HepG2 (cell line): ENCODE measurements at regions not wholly inside any gene's neighbourhood (a gene's known extent, or its start where the extent isn't known, plus 50 kb on each side); places are given as distances from the start of the nearest gene placed in this dataset.
A peak's percentile ranks its signal among the peaks of the same experiment; 100 is the strongest.

Experiments
- ATAC-seq: fragments of 200-7000 bp; cut with Tn5 transposase; 3 replicates; pipeline ENCODE4 v1.9.1; 2020; ENCODE audit warnings: mild to moderate bottlenecking, moderate library complexity
- BruUV-seq: library from RNA; stranded (reverse); fragments of 400-500 nt; replicated peaks from 2 replicates; lab custom pipeline; 2021; lab: Mats Ljungman, UMichigan
- CTCF ChIA-PET: fragments of 300-600 bp; formaldehyde crosslinking; extraction: SDS; loops from one replicate; lab custom pipeline; 2021; ENCODE audit warnings: low total read pairs, inconsistent platforms, low intra/inter-chr PET ratio; lab: Yijun Ruan, JAX
- POLR2A ChIA-PET: fragments of 350-600 bp; sonication (Branson Sonifier 250); formaldehyde crosslinking; loops from one replicate; lab custom pipeline; 2020; ENCODE audit warnings: antibody characterized with exemption, inconsistent platforms; lab: Yijun Ruan, JAX
- DNase-seq: peaks from one replicate; pipeline ENCODE4 v3.0.0-alpha.2; 2015; ENCODE audit warnings: low spot score
- FAIRE-seq: peaks from 3 replicates; lab custom pipeline; 2011; peaks lifted over from hg19 to GRCh38; lab: Jason Lieb, UNC
- H2AFZ ChIP-seq: one replicate; pipeline ENCODE4 v1.6.1; 2011; ENCODE audit warnings: low read length, inconsistent platforms
- H3K27ac ChIP-seq: fragments of 300-600 bp; 3 replicates; pipeline ENCODE4 v1.8.0; 2011; ENCODE audit warnings: mixed run types, mild to moderate bottlenecking, mixed read lengths, low read length, inconsistent platforms; ENCODE audit not compliant: insufficient read depth; ENCODE audit errors: extremely low read length
- H3K27me3 ChIP-seq, 2 experiments: fragments of 200-600 bp in 1 of 2; 2 replicates in 1 of 2; 3 replicates in 1 of 2; pipeline versions ENCODE4 v1.6.0 to v1.8.0; 2011; ENCODE audit warnings: low read length in 2 of 2, mild to moderate bottlenecking in 2 of 2, moderate library complexity in 2 of 2, inconsistent platforms in 1 of 2; ENCODE audit not compliant: insufficient read depth in 2 of 2, control insufficient read depth in 1 of 2
- H3K36me3 ChIP-seq, 2 experiments: fragments of 200-600 bp in 1 of 2; replicated peaks in 1 of 2; 2 replicates in 1 of 2; 3 replicates in 1 of 2; pipeline versions ENCODE4 v1.5.1 to v1.8.0; 2011; ENCODE audit warnings: low read length in 2 of 2, inconsistent platforms in 1 of 2; ENCODE audit not compliant: insufficient read depth in 2 of 2, control insufficient read depth in 1 of 2
- H3K4me1 ChIP-seq: 2 replicates; pipeline ENCODE4 v1.5.1; 2012; ENCODE audit warnings: low read length, inconsistent platforms; ENCODE audit not compliant: insufficient read depth
- H3K4me2 ChIP-seq: 2 replicates; pipeline ENCODE4 v1.6.0; 2011; ENCODE audit warnings: low read depth, low read length, inconsistent platforms
- H3K4me3 ChIP-seq, 3 experiments: fragments of 200-600 bp in 1 of 3; sonication (generic), shearing (Covaris generic) in 1 of 3; replicated peaks in 1 of 3; 2 replicates each; pipeline ENCODE4 v1.5.1; 2011 to 2016; ENCODE audit warnings: low read length in 3 of 3, inconsistent platforms in 2 of 3, low read depth in 2 of 3, mild to moderate bottlenecking in 2 of 3, control low read depth in 1 of 3, mixed read lengths in 1 of 3; ENCODE audit not compliant: insufficient read depth in 1 of 3
- H3K79me2 ChIP-seq: one replicate; pipeline ENCODE4 v1.6.1; 2011; ENCODE audit warnings: low read length, inconsistent platforms; ENCODE audit not compliant: insufficient read depth
- H3K9ac ChIP-seq: 2 replicates; pipeline ENCODE4 v1.6.0; 2011; ENCODE audit warnings: mild to moderate bottlenecking, low read depth, low read length, inconsistent platforms; ENCODE audit not compliant: insufficient read depth
- H3K9me3 ChIP-seq: 2 replicates; pipeline ENCODE4 v1.5.1; 2012; ENCODE audit warnings: mild to moderate bottlenecking, low read length
- H4K20me1 ChIP-seq: 2 replicates; pipeline ENCODE4 v1.6.0; 2011; ENCODE audit warnings: inconsistent platforms, mild to moderate bottlenecking, low read length, moderate library complexity; ENCODE audit not compliant: insufficient read depth
- ATM ChIP-seq: fragments of 450-650 bp; IDR thresholded peaks from 2 replicates; pipeline ENCODE4 v1.7.1; 2017; ENCODE audit warnings: mild to moderate bottlenecking, borderline replicate concordance
- CTCF ChIP-seq: sonication (generic); formaldehyde crosslinking; IDR thresholded peaks from 2 replicates; pipeline ENCODE4 v1.5.0; 2020; ENCODE audit warnings: mild to moderate bottlenecking, missing genetic modification reagents, moderate library complexity
- FOSL2 ChIP-seq: sonication (generic); formaldehyde crosslinking; IDR thresholded peaks from 2 replicates; pipeline ENCODE4 v1.4.0; 2020; ENCODE audit warnings: missing genetic modification reagents
- FOXA1 ChIP-seq, 2 experiments: fragments of 450-650 bp in 1 of 2; sonication (generic) in 1 of 2; formaldehyde crosslinking in 1 of 2; IDR thresholded peaks; 2 replicates each; pipeline versions ENCODE4 v1.4.0 to v1.6.1; 2016 to 2020; ENCODE audit warnings: missing genetic modification reagents in 1 of 2
- HOMEZ ChIP-seq: IDR thresholded peaks from 2 replicates; pipeline ENCODE4 v1.6.1; 2016; ENCODE audit warnings: low read depth
- MAFF ChIP-seq: IDR thresholded peaks from 2 replicates; pipeline ENCODE4 v1.6.1; 2011; ENCODE audit warnings: low read depth, low read length, improper control_type of control experiment
- RAD21 ChIP-seq: fragments of 450-650 bp; formaldehyde crosslinking; IDR thresholded peaks from 2 replicates; pipeline ENCODE4 v1.5.0; 2020; ENCODE audit warnings: mild to moderate bottlenecking
- SMC3 ChIP-seq: IDR thresholded peaks from 2 replicates; pipeline ENCODE4 v1.6.1; 2011; ENCODE audit warnings: low read length, improper control_type of control experiment
- SP1 ChIP-seq, 2 experiments: fragments of 450-650 bp in 1 of 2; sonication (generic) in 1 of 2; formaldehyde crosslinking in 1 of 2; IDR thresholded peaks; 2 replicates each; pipeline versions ENCODE4 v1.4.0 to v1.6.1; 2016 to 2020; ENCODE audit warnings: missing genetic modification reagents in 1 of 2
- STAG1 ChIP-seq: sonication (generic); formaldehyde crosslinking; IDR thresholded peaks from 2 replicates; pipeline ENCODE4 v1.4.0; 2020; ENCODE audit warnings: missing genetic modification reagents
- WGBS: methylation state at CpG from one replicate; pipeline ENCODE4 v1.1.6; 2017; ENCODE audit warnings: low lambda C conversion rate; 5-methylcytosine and 5-hydroxymethylcytosine counted together
- in situ Hi-C: cut with HindIII; loops from 2 replicates; pipeline ENCODE4 v1.10.0; 2017; ENCODE audit warnings: low pct_unique_long_range_greater_than_20kb; ENCODE audit not compliant: extremely low pct_ligation_motif_present
- intact Hi-C: fragments of 100-400 bp; cut with micrococcal nuclease; formaldehyde crosslinking; loops from one replicate; pipeline ENCODE4 v1.10.0; 2022; ENCODE audit not compliant: unreplicated experiment

GRCh38 chr7:80288175-80289122 is 153.8 kb downstream of the GNAI1 start:
- Histone ChIP-seq H2AFZ (no peak overlapping the region), H4K20me1 (no peaks in the 10 kb centered on the region), H3K36me3 (no peaks in the 10 kb centered on the region), H3K9me3 (no peaks in the 10 kb centered on the region), H3K4me2 (no peak overlapping the region), H3K4me3 (no peak overlapping the region), H3K27me3 (no peaks in the 10 kb centered on the region), H3K79me2 (no peaks in the 10 kb centered on the region), H3K9ac (no peak overlapping the region), H3K4me1 (no peaks in the 10 kb centered on the region), H3K27ac (no peak overlapping the region)
- ChIA-PET CTCF (interaction anchor here (1.6 to 1.8 kb wide), 3 partner anchors 154 to 228 kb away, joined by 5 to 8 read pairs (median 8); partner anchors contain the start of gene GNAI1), POLR2A (no interaction called here)
- TF ChIP-seq FOSL2 = 0 out of 2 replicates have a peak, but pooled peaks have one; percentile 12
- 0 out of 2 replicates have a peak, but pooled peaks have one; percentile 5 for TF ChIP-seq MAFF
- TF ChIP-seq SMC3 = peak; percentile 25; the same call in 1 of the 2 replicates
- TF ChIP-seq FOXA1 (IDR thresholded peaks at IDR 0.05) = no peak
- TF ChIP-seq FOXA1 (CRISPR knock-in tag; IDR thresholded peaks at IDR 0.05) = peak; percentile 73
- TF ChIP-seq CTCF (CRISPR knock-in tag) = peak; percentile 52
- TF ChIP-seq SP1 (IDR thresholded peaks at IDR 0.05) = no peak
- no peak for TF ChIP-seq SP1 (CRISPR knock-in tag; IDR thresholded peaks at IDR 0.05)
- peak; percentile 68 for TF ChIP-seq STAG1 (CRISPR knock-in tag)
- no peak for TF ChIP-seq ATM
- peak; percentile 33; the same call in 1 of the 2 replicates for TF ChIP-seq RAD21 (CRISPR knock-in tag)
- TF ChIP-seq HOMEZ (CRISPR knock-in tag) = no peak
- intact Hi-C loops = loop anchor here (1.0 kb wide), 3 partner anchors 154 to 228 kb away; partner anchors contain the start of gene GNAI1
- no TSS peak for BruUV-seq
- 0% methylated on average over 2 of the region's 4 CpGs for WGBS
- DNase-seq = peak; percentile 15
- in situ Hi-C loops = loop anchor here (10.0 kb wide), 2 partner anchors 154 to 234 kb away; partner anchors contain the start of gene GNAI1
- peak; percentile 75 for ATAC-seq
- FAIRE-seq = no peak
